Thymus (tissue), 11 donors: ENCODE measurements at regions not wholly inside any gene's neighbourhood (a gene's known extent, or its start where the extent isn't known, plus 50 kb on each side); places are given as distances from the start of the nearest gene placed in this dataset.

ENCODE experiments used
- DNase-seq, 9 donors: peaks; one replicate each; pipeline ENCODE4 v3.0.0-alpha.2; 2013; ENCODE audit warnings: low spot score in 9 of 9, low read depth in 6 of 9, missing footprints in 1 of 9
- H3K27ac ChIP-seq, 2 donors: one replicate each; pipeline ENCODE4 v1.5.1; 2013; ENCODE audit warnings: control low read depth in 1 of 2, low read depth in 1 of 2, low read length in 1 of 2, mild to moderate bottlenecking in 1 of 2, moderate library complexity in 1 of 2
- H3K27me3 ChIP-seq, 2 donors: one replicate each; pipeline ENCODE4 v1.5.1; 2013; ENCODE audit warnings: low read length in 1 of 2; ENCODE audit not compliant: control insufficient read depth in 2 of 2, insufficient read depth in 1 of 2
- H3K36me3 ChIP-seq, 2 donors: one replicate each; pipeline ENCODE4 v1.5.1; 2013; ENCODE audit warnings: low read length in 1 of 2, mild to moderate bottlenecking in 1 of 2, moderate library complexity in 1 of 2; ENCODE audit not compliant: control insufficient read depth in 2 of 2, insufficient read depth in 2 of 2
- H3K4me1 ChIP-seq, 2 donors: one replicate each; pipeline ENCODE4 v1.5.1; 2013; ENCODE audit warnings: low read length in 2 of 2; ENCODE audit not compliant: control insufficient read depth in 2 of 2, insufficient read depth in 2 of 2
- H3K4me3 ChIP-seq, 2 donors: one replicate each; pipeline ENCODE4 v1.5.1; 2013; ENCODE audit warnings: low read length in 2 of 2, control low read depth in 1 of 2, mild to moderate bottlenecking in 1 of 2
- H3K9me3 ChIP-seq, 2 donors: one replicate each; pipeline ENCODE4 v1.5.1; 2013; ENCODE audit warnings: low read length in 1 of 2, mild to moderate bottlenecking in 1 of 2; ENCODE audit not compliant: control insufficient read depth in 2 of 2, insufficient read depth in 1 of 2
- WGBS: extraction: QIAGEN DNeasy Blood & Tissue Kit; methylation state at CpG from one replicate; pipeline ENCODE4 v1.1.7; 2013; 5-methylcytosine and 5-hydroxymethylcytosine counted together
- donor health status: healthy.

GRCh38 chr4:60042231-60042652 is 1157.9 kb upstream of the ADGRL3 start:
- H3K27me3 ChIP-seq, result no peaks in the 10 kb centered on the region
- no peak for DNase-seq
- no peaks in the 10 kb centered on the region for H3K4me1 ChIP-seq
- H3K9me3 ChIP-seq, result peaks cover 0 to 10% of the 10 kb centered on the region in 2 donors
- H3K36me3 ChIP-seq, result no peaks in the 10 kb centered on the region
- no peak overlapping the region for H3K27ac ChIP-seq
- 96% methylated on average over 15 of the region's 15 CpGs for WGBS
- no peak overlapping the region for H3K4me3 ChIP-seq

- Histone ChIP-seq H3K27me3 (no peaks in the 10 kb centered on the region), H3K36me3 (no peaks in the 10 kb centered on the region), H3K4me3 (no peak overlapping the region), H3K27ac (no peak overlapping the region), H3K4me1 (no peaks in the 10 kb centered on the region), H3K9me3 (peaks cover 0 to 10% of the 10 kb centered on the region in 2 donors)
- WGBS, result 84% methylated on average over 2 of the region's 2 CpGs
- DNase-seq, result no peak
These were observed 1157.2 kb upstream of the ADGRL3 start for GRCh38 chr4:60042941-60043340.

GRCh38 chr4:60078984-60079383 is 1121.1 kb upstream of the ADGRL3 start:
- H3K36me3 ChIP-seq, result no peaks in the 10 kb centered on the region
- DNase-seq, result no peak
- H3K9me3 ChIP-seq, result peaks cover 0 to 2% of the 10 kb centered on the region in 2 donors
- no peak overlapping the region for H3K4me3 ChIP-seq
- no peaks in the 10 kb centered on the region for H3K27me3 ChIP-seq
- H3K4me1 ChIP-seq, result no peaks in the 10 kb centered on the region
- no peak overlapping the region for H3K27ac ChIP-seq

- Histone ChIP-seq H3K36me3 (no peaks in the 10 kb centered on the region), H3K27me3 (no peaks in the 10 kb centered on the region), H3K27ac (no peak overlapping the region), H3K9me3 (peaks cover 0 to 2% of the 10 kb centered on the region in 2 donors), H3K4me3 (no peak overlapping the region), H3K4me1 (no peaks in the 10 kb centered on the region)
- no peak for DNase-seq
- 76% methylated on average over 2 of the region's 2 CpGs for WGBS
These were observed 1118.3 kb upstream of the ADGRL3 start for GRCh38 chr4:60081839-60082238.

- H3K27ac ChIP-seq, result no peak overlapping the region
- H3K27me3 ChIP-seq, result no peaks in the 10 kb centered on the region
- no peaks in the 10 kb centered on the region for H3K9me3 ChIP-seq
- H3K36me3 ChIP-seq, result no peaks in the 10 kb centered on the region
- 74% methylated on average over 3 of the region's 3 CpGs for WGBS
- DNase-seq, result no peak
- H3K4me3 ChIP-seq, result no peak overlapping the region
- no peaks in the 10 kb centered on the region for H3K4me1 ChIP-seq
These were observed 1111.2 kb upstream of the ADGRL3 start for GRCh38 chr4:60088807-60089486.

GRCh38 chr4:60089546-60090273 is 1110.4 kb upstream of the ADGRL3 start:
- Histone ChIP-seq H3K9me3 (no peaks in the 10 kb centered on the region), H3K4me3 (no peak overlapping the region), H3K27me3 (no peaks in the 10 kb centered on the region), H3K4me1 (no peaks in the 10 kb centered on the region), H3K27ac (no peak overlapping the region), H3K36me3 (no peaks in the 10 kb centered on the region)
- DNase-seq, result no peak
- 73% methylated on average over 3 of the region's 3 CpGs for WGBS

GRCh38 chr4:60096676-60097075 is 1103.5 kb upstream of the ADGRL3 start:
- H3K9me3 ChIP-seq, result no peaks in the 10 kb centered on the region
- H3K36me3 ChIP-seq, result no peaks in the 10 kb centered on the region
- no peak overlapping the region for H3K4me3 ChIP-seq
- no peak for DNase-seq
- H3K27ac ChIP-seq, result no peak overlapping the region
- WGBS, result 0% methylated on average over 1 of the region's 1 CpG
- H3K4me1 ChIP-seq, result no peaks in the 10 kb centered on the region
- no peaks in the 10 kb centered on the region for H3K27me3 ChIP-seq

- Histone ChIP-seq H3K27me3 (no peaks in the 10 kb centered on the region), H3K4me1 (no peaks in the 10 kb centered on the region), H3K9me3 (no peaks in the 10 kb centered on the region), H3K4me3 (no peak overlapping the region), H3K36me3 (no peaks in the 10 kb centered on the region), H3K27ac (no peak overlapping the region)
- no peak for DNase-seq
- WGBS, result 97% methylated on average over 3 of the region's 3 CpGs
These were observed 1083.5 kb upstream of the ADGRL3 start for GRCh38 chr4:60116592-60116991.

GRCh38 chr4:60117726-60118323 is 1082.3 kb upstream of the ADGRL3 start:
- Histone ChIP-seq H3K9me3 (no peaks in the 10 kb centered on the region), H3K27ac (no peak overlapping the region), H3K36me3 (no peaks in the 10 kb centered on the region), H3K4me3 (no peak overlapping the region), H3K4me1 (no peaks in the 10 kb centered on the region), H3K27me3 (no peaks in the 10 kb centered on the region)
- no peak for DNase-seq
- 90% methylated on average over 3 of the region's 3 CpGs for WGBS
